ENCODE measurements at regions not wholly inside any gene's neighbourhood (a gene's known extent, or its start where the extent isn't known, plus 50 kb on each side); places are given as distances from the start of the nearest gene placed in this dataset.

GRCh38 chr5:109921735-109922380 is 232.1 kb downstream of the MAN2A1 start:
- TF ChIP-seq CTCF (IDR thresholded peaks at IDR 0.05) (no peak), POLR2A (IDR thresholded peaks at IDR 0.05) (no peak)
